ENCODE measurements at regions not wholly inside any gene's neighbourhood (a gene's known extent, or its start where the extent isn't known, plus 50 kb on each side); places are given as distances from the start of the nearest gene placed in this dataset.

- Histone ChIP-seq H3K9ac (ENCODE audit: insufficient read depth in 1 of 2, low read length in 2 of 2) (no peak overlapping the region), H3K4me1 (ENCODE audit: control insufficient read depth in 5 of 5, insufficient read depth in 5 of 5, low read length in 5 of 5) (no peaks in the 10 kb centered on the region), H3K36me3 (ENCODE audit: control insufficient read depth in 4 of 4, insufficient read depth in 4 of 4, low read length in 4 of 4) (no peaks in the 10 kb centered on the region), H3K27ac (ENCODE audit: low read depth in 1 of 2, low read length in 1 of 2) (peak overlapping the region in 1 of 2 donors; percentile 20), H3K4me3 (no peak overlapping the region), H3K27me3 (ENCODE audit: control insufficient read depth in 3 of 3, insufficient read depth in 3 of 3, low read length in 2 of 3) (peaks cover 0 to 4% (median 0%) of the 10 kb centered on the region in 3 donors), H3K9me3 (ENCODE audit: control insufficient read depth in 4 of 4, insufficient read depth in 3 of 4, low read length in 3 of 4) (peaks cover 0 to 2% (median 0%) of the 10 kb centered on the region in 4 donors)
- ATAC-seq (ENCODE audit: insufficient read depth, low FRiP score) (no peak), DNase-seq (no peak)
- TF ChIP-seq CTCF (IDR thresholded peaks at IDR 0.05; ENCODE audit: control extremely low read depth, extremely low read depth) = no peak
Observed at GRCh38 chr20:22459754-22460153, 124.6 kb downstream of the FOXA2 start.

- Histone ChIP-seq H3K9ac (ENCODE audit: insufficient read depth in 1 of 2, low read length in 2 of 2) (no peak overlapping the region), H3K27me3 (ENCODE audit: control insufficient read depth in 3 of 3, insufficient read depth in 3 of 3, low read length in 2 of 3) (peaks cover 0 to 3% (median 0%) of the 10 kb centered on the region in 3 donors), H3K9me3 (ENCODE audit: control insufficient read depth in 4 of 4, insufficient read depth in 3 of 4, low read length in 3 of 4) (peaks cover 0 to 2% (median 0%) of the 10 kb centered on the region in 4 donors), H3K27ac (ENCODE audit: low read depth in 1 of 2, low read length in 1 of 2) (no peak overlapping the region), H3K4me1 (ENCODE audit: control insufficient read depth in 5 of 5, insufficient read depth in 5 of 5, low read length in 5 of 5) (no peaks in the 10 kb centered on the region), H3K36me3 (ENCODE audit: control insufficient read depth in 4 of 4, insufficient read depth in 4 of 4, low read length in 4 of 4) (no peaks in the 10 kb centered on the region), H3K4me3 (no peak overlapping the region)
- DNase-seq = no peak
- no peak for ATAC-seq (ENCODE audit: insufficient read depth, low FRiP score)
- WGBS, 2 donors = 74 to 77% methylated on average over 3 of the region's 3 CpGs
- TF ChIP-seq CTCF (IDR thresholded peaks at IDR 0.05; ENCODE audit: control extremely low read depth, extremely low read depth) = no peak
Observed at GRCh38 chr20:22456109-22456508, 128.3 kb downstream of the FOXA2 start.

GRCh38 chr20:22455259-22455658 lies 129.1 kb downstream of the FOXA2 start:
- peak in 2 of 3 donors; percentile 22 to 31 for DNase-seq
- H3K9me3 ChIP-seq (ENCODE audit: control insufficient read depth in 4 of 4, insufficient read depth in 3 of 4, low read length in 3 of 4) = peaks cover 0 to 2% (median 0%) of the 10 kb centered on the region in 4 donors
- WGBS, 2 donors = 56 to 86% methylated on average over 6 of the region's 6 CpGs
- H3K9ac ChIP-seq (ENCODE audit: insufficient read depth in 1 of 2, low read length in 2 of 2) = no peak overlapping the region
- H3K4me1 ChIP-seq (ENCODE audit: control insufficient read depth in 5 of 5, insufficient read depth in 5 of 5, low read length in 5 of 5) = no peaks in the 10 kb centered on the region
- no peak for ATAC-seq (ENCODE audit: insufficient read depth, low FRiP score)
- H3K4me3 ChIP-seq = no peak overlapping the region
- H3K27me3 ChIP-seq (ENCODE audit: control insufficient read depth in 3 of 3, insufficient read depth in 3 of 3, low read length in 2 of 3) = no peaks in the 10 kb centered on the region
- H3K27ac ChIP-seq (ENCODE audit: low read depth in 1 of 2, low read length in 1 of 2) = no peak overlapping the region
- no peak for TF ChIP-seq CTCF (IDR thresholded peaks at IDR 0.05; ENCODE audit: control extremely low read depth, extremely low read depth)
- H3K36me3 ChIP-seq (ENCODE audit: control insufficient read depth in 4 of 4, insufficient read depth in 4 of 4, low read length in 4 of 4) = no peaks in the 10 kb centered on the region
